Dermis blood vessel endothelial cell (primary cell): ENCODE measurements at regions not wholly inside any gene's neighbourhood (a gene's known extent, or its start where the extent isn't known, plus 50 kb on each side); places are given as distances from the start of the nearest gene placed in this dataset.

ENCODE experiments used
- DNase-seq: peaks from one replicate; pipeline ENCODE4 v3.0.0; 2010

GRCh38 chr12:100741084-100741711 is 53.4 kb upstream of the ANO4 start:
- peak; percentile 60 for DNase-seq

DNA sequence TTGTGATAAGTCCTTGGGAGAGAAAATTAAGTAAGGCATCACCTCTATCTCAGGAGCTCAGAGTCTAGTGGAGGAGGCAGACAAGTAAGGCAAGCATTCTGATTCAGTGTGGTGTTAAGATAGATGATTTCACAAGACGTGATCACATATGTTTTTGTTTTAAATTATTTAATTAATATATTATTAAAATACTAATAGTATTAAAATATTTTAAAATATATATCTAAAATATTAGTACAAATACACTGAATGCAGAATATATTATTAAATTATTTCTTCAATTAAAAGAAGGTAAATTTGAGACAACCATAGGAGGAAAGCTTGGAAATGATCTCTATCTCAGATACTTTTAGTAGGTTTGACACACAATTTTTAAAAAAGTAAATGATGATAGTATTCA is 51.5 kb upstream of the ANO4 start:
- DNase-seq, result no peak
